Mammary epithelial cell (primary cell): ENCODE measurements at regions not wholly inside any gene's neighbourhood (a gene's known extent, or its start where the extent isn't known, plus 50 kb on each side); places are given as distances from the start of the nearest gene placed in this dataset.

ENCODE experiments used
- EZH2 ChIP-seq: IDR thresholded peaks from 2 replicates; pipeline ENCODE4 v1.6.1; 2012; ENCODE audit warnings: low read length, inconsistent platforms, borderline replicate concordance
- TF ChIP-seq, protein P1 (sequence below), 2 donors: IDR thresholded peaks in 1 of 2; conservative IDR thresholded peaks in 1 of 2; 2 replicates each; pipeline ENCODE4 v1.5.1; 2011 to 2012; ENCODE audit warnings: inconsistent platforms in 2 of 2, low read length in 2 of 2, mild to moderate bottlenecking in 2 of 2, control low read depth in 1 of 2, low read depth in 1 of 2; ENCODE audit not compliant: insufficient read depth in 1 of 2; ENCODE audit errors: extremely low read depth in 1 of 2

DNA sequence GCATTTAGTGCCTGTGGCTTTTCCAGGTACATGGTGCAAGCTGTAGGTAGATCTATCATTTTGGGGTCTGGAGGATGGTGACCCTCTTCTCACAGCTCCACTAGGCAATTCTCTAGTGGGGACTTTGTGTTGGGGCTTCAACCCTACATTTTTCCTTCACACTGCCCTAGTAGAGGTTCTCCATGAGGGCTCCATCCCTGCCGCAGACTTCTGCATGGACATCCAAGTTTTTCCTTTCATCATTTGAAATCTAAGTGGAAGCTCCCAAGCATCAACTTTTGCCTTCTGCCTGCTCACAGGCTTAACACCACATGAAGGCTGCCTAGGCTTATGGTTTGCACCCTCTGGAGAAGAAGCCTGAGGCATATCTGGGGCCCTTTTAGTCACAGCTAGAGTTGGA is 492.7 kb downstream of the PIK3C3 start:
- TF ChIP-seq, protein P1, sequence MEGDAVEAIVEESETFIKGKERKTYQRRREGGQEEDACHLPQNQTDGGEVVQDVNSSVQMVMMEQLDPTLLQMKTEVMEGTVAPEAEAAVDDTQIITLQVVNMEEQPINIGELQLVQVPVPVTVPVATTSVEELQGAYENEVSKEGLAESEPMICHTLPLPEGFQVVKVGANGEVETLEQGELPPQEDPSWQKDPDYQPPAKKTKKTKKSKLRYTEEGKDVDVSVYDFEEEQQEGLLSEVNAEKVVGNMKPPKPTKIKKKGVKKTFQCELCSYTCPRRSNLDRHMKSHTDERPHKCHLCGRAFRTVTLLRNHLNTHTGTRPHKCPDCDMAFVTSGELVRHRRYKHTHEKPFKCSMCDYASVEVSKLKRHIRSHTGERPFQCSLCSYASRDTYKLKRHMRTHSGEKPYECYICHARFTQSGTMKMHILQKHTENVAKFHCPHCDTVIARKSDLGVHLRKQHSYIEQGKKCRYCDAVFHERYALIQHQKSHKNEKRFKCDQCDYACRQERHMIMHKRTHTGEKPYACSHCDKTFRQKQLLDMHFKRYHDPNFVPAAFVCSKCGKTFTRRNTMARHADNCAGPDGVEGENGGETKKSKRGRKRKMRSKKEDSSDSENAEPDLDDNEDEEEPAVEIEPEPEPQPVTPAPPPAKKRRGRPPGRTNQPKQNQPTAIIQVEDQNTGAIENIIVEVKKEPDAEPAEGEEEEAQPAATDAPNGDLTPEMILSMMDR (conservative IDR thresholded peaks at IDR 0.05 in 1 of 2, IDR thresholded peaks at IDR 0.05 in 1 of 2; ENCODE audit: extremely low read depth in 1 of 2, insufficient read depth in 1 of 2, low read depth in 1 of 2, low read length in 2 of 2), result no peak
- no peak for TF ChIP-seq EZH2
